Effector CD4-positive, alpha-beta T cell (primary cell): ENCODE measurements at regions not wholly inside any gene's neighbourhood (a gene's known extent, or its start where the extent isn't known, plus 50 kb on each side); places are given as distances from the start of the nearest gene placed in this dataset.

ENCODE experiments used
- DNase-seq: peaks from one replicate; pipeline ENCODE4 v3.0.0-alpha.2; 2020

GRCh38 chr22:47698906-47699305 lies 936.5 kb downstream of the TBC1D22A start:
- DNase-seq: no peak

- no peak for DNase-seq
Measured at GRCh38 chr22:47697861-47698260, 935.4 kb downstream of the TBC1D22A start.

- no peak for DNase-seq
Measured at GRCh38 chr22:47696776-47697175, 934.3 kb downstream of the TBC1D22A start.

- DNase-seq: no peak
Measured at GRCh38 chr22:47695176-47695575, 932.7 kb downstream of the TBC1D22A start.

GRCh38 chr22:47694536-47695130 lies 932.2 kb downstream of the TBC1D22A start:
- no peak for DNase-seq

GRCh38 chr22:47693606-47694005 lies 931.2 kb downstream of the TBC1D22A start:
- DNase-seq: no peak

- DNase-seq: no peak
Measured at GRCh38 chr22:47692811-47693210, 930.4 kb downstream of the TBC1D22A start.

- DNase-seq: no peak
Measured at GRCh38 chr22:47691152-47691895, 928.9 kb downstream of the TBC1D22A start.

- no peak for DNase-seq
Measured at GRCh38 chr22:47690586-47690985, 928.1 kb downstream of the TBC1D22A start.

GRCh38 chr22:47690166-47690565 lies 927.7 kb downstream of the TBC1D22A start:
- DNase-seq: no peak

GRCh38 chr22:47687776-47688175 lies 925.3 kb downstream of the TBC1D22A start:
- no peak for DNase-seq

GRCh38 chr22:47687346-47687655 lies 924.9 kb downstream of the TBC1D22A start:
- DNase-seq: no peak

- no peak for DNase-seq
Measured at GRCh38 chr22:47686594-47687345, 924.3 kb downstream of the TBC1D22A start.

- DNase-seq: no peak
Measured at GRCh38 chr22:47681411-47682165, 919.1 kb downstream of the TBC1D22A start.

GRCh38 chr22:47678636-47679287 lies 916.3 kb downstream of the TBC1D22A start:
- DNase-seq: no peak

GRCh38 chr22:47678048-47678447 lies 915.6 kb downstream of the TBC1D22A start:
- DNase-seq: no peak

- no peak for DNase-seq
Measured at GRCh38 chr22:47676685-47677084, 914.2 kb downstream of the TBC1D22A start.

GRCh38 chr22:47674600-47674999 lies 912.1 kb downstream of the TBC1D22A start:
- no peak for DNase-seq

- no peak for DNase-seq
Measured at GRCh38 chr22:47673557-47673956, 911.1 kb downstream of the TBC1D22A start.

- DNase-seq: no peak
Measured at GRCh38 chr22:47672526-47672925, 910.1 kb downstream of the TBC1D22A start.

GRCh38 chr22:47665151-47665550 lies 902.7 kb downstream of the TBC1D22A start:
- no peak for DNase-seq
